K562 (cell line): ENCODE measurements at regions not wholly inside any gene's neighbourhood (a gene's known extent, or its start where the extent isn't known, plus 50 kb on each side); places are given as distances from the start of the nearest gene placed in this dataset.

ENCODE experiments used
- ATAC-seq: fragments of 200-7000 bp; cut with Tn5 transposase; 3 replicates; pipeline ENCODE4 v1.9.1; 2020; ENCODE audit warnings: moderate library complexity
- BruUV-seq: library from RNA; stranded (reverse); fragments of 400-500 nt; replicated peaks from 2 replicates; lab custom pipeline; 2021; lab: Mats Ljungman, UMichigan
- CTCF ChIA-PET: fragments of 300-600 bp; formaldehyde crosslinking; extraction: SDS; loops from one replicate; lab custom pipeline; 2021; ENCODE audit warnings: low intra/inter-chr PET ratio; lab: Yijun Ruan, JAX
- POLR2A ChIA-PET: fragments of 300-600, 350-650 bp; sonication (Branson Sonifier 250); formaldehyde crosslinking; extraction: SDS; loops from one replicate; lab custom pipeline; 2021; ENCODE audit warnings: antibody characterized with exemption, inconsistent platforms; lab: Yijun Ruan, JAX
- DNase-seq, 4 experiments: peaks; one replicate each; pipeline versions ENCODE4 v3.0.0 to v3.0.0-alpha.2; 2011 to 2018; ENCODE audit warnings: low spot score in 3 of 4, mixed read lengths in 3 of 4; ENCODE audit errors: extremely low read depth in 1 of 4
- FAIRE-seq: peaks from 2 replicates; lab custom pipeline; 2011; peaks lifted over from hg19 to GRCh38; lab: Jason Lieb, UNC
- H2AFZ ChIP-seq: 2 replicates; pipeline ENCODE4 v1.6.0; 2011; ENCODE audit warnings: low read depth, low read length, control low read depth, inconsistent platforms
- H3K27ac ChIP-seq: fragments of 200-600 bp; 3 replicates; pipeline ENCODE4 v1.8.0; 2011; ENCODE audit warnings: low read depth, mild to moderate bottlenecking, control low read depth, inconsistent platforms, low read length, moderate library complexity, mixed read lengths; ENCODE audit errors: extremely low read depth
- H3K27me3 ChIP-seq, 2 experiments: fragments of 300-600 bp in 1 of 2; 2 replicates in 1 of 2; 3 replicates in 1 of 2; pipeline versions ENCODE4 v1.6.0 to v1.8.0; 2011; ENCODE audit warnings: inconsistent platforms in 2 of 2, low read length in 2 of 2, mild to moderate bottlenecking in 1 of 2, mixed read lengths in 1 of 2, moderate library complexity in 1 of 2; ENCODE audit not compliant: control insufficient read depth in 2 of 2, insufficient read depth in 2 of 2
- H3K36me3 ChIP-seq: fragments of 300-600 bp; 3 replicates; pipeline ENCODE4 v1.8.0; 2011; ENCODE audit warnings: mild to moderate bottlenecking, low read length, inconsistent platforms; ENCODE audit not compliant: control insufficient read depth, insufficient read depth
- H3K4me1 ChIP-seq, 2 experiments: fragments of 200-600 bp in 1 of 2; replicated peaks in 1 of 2; 2 replicates in 1 of 2; 3 replicates in 1 of 2; pipeline versions ENCODE4 v1.5.1 to v1.8.0; 2011; ENCODE audit warnings: inconsistent platforms in 2 of 2, low read length in 2 of 2, mild to moderate bottlenecking in 1 of 2, mixed read lengths in 1 of 2, moderate library complexity in 1 of 2; ENCODE audit not compliant: control insufficient read depth in 2 of 2, insufficient read depth in 2 of 2
- H3K4me2 ChIP-seq: 2 replicates; pipeline ENCODE4 v1.6.1; 2011; ENCODE audit warnings: low read length, control low read depth, inconsistent platforms, mixed read lengths; ENCODE audit not compliant: insufficient read depth
- H3K4me3 ChIP-seq: fragments of 200-600 bp; sonication (generic), shearing (Covaris generic); 2 replicates; pipeline ENCODE4 v1.5.1; 2016; ENCODE audit warnings: control low read depth, inconsistent platforms
- H3K79me2 ChIP-seq: fragments of 200-600 bp; 3 replicates; pipeline ENCODE4 v1.8.0; 2011; ENCODE audit warnings: low read length, inconsistent platforms; ENCODE audit not compliant: control insufficient read depth, insufficient read depth
- H3K9ac ChIP-seq, 2 experiments: 2 replicates each; pipeline versions ENCODE4 v1.6.0 to v1.6.1; 2011; ENCODE audit warnings: low read depth in 2 of 2, low read length in 2 of 2, control low read depth in 1 of 2, inconsistent platforms in 1 of 2, mild to moderate bottlenecking in 1 of 2, mixed read lengths in 1 of 2; ENCODE audit not compliant: insufficient read depth in 1 of 2
- H3K9me1 ChIP-seq: one replicate; pipeline ENCODE4 v1.6.0; 2011; ENCODE audit warnings: inconsistent platforms, mild to moderate bottlenecking, low read length, moderate library complexity; ENCODE audit not compliant: control insufficient read depth, insufficient read depth
- H3K9me3 ChIP-seq: replicated peaks from 2 replicates; pipeline ENCODE4 v1.5.1; 2011; ENCODE audit warnings: low read depth, low read length, inconsistent platforms; ENCODE audit not compliant: control insufficient read depth, insufficient read depth
- H4K20me1 ChIP-seq: replicated peaks from 2 replicates; pipeline ENCODE4 v1.6.1; 2011; ENCODE audit warnings: low read length, inconsistent platforms, mixed read lengths; ENCODE audit not compliant: control insufficient read depth, insufficient read depth
- ATF4 ChIP-seq: fragments of 450-650 bp; formaldehyde crosslinking; IDR thresholded peaks from 2 replicates; pipeline ENCODE4 v1.4.0; 2022; ENCODE audit warnings: mild to moderate bottlenecking, moderate library complexity
- BCL6 ChIP-seq: fragments of 250-450 bp; sonication (Bioruptor Pico); IDR thresholded peaks from 2 replicates; pipeline ENCODE4 v1.4.0; 2020
- CBX3 ChIP-seq, 2 experiments: IDR thresholded peaks; 1 replicate in 1 of 2; 2 replicates in 1 of 2; pipeline ENCODE4 v1.6.1; 2012; ENCODE audit warnings: inconsistent platforms in 2 of 2, low read length in 2 of 2, borderline replicate concordance in 1 of 2, control low read depth in 1 of 2
- CCNT2 ChIP-seq: IDR thresholded peaks from 2 replicates; pipeline ENCODE4 v1.6.1; 2011; ENCODE audit warnings: borderline replicate concordance, low read depth, mild to moderate bottlenecking, moderate library complexity, mixed read lengths, low read length; ENCODE audit not compliant: insufficient read length; ENCODE audit errors: extremely low read depth
- DNMT1 ChIP-seq: fragments of 450-650 bp; IDR thresholded peaks from 2 replicates; pipeline ENCODE4 v1.6.1; 2016; ENCODE audit warnings: antibody characterized with exemption, mild to moderate bottlenecking
- HDAC1 ChIP-seq, 2 experiments: fragments of 450-650 bp; IDR thresholded peaks; 2 replicates each; pipeline ENCODE4 v1.6.1; 2016 to 2017; ENCODE audit warnings: inconsistent platforms in 1 of 2, mild to moderate bottlenecking in 1 of 2, moderate library complexity in 1 of 2
- HSF4 ChIP-seq: fragments of 250-450 bp; sonication (Bioruptor Pico); IDR thresholded peaks from 2 replicates; pipeline ENCODE4 v2.1.2; 2022; ENCODE audit warnings: mild to moderate bottlenecking, moderate library complexity, borderline replicate concordance
- KDM2B ChIP-seq: fragments of 250-450 bp; sonication (Bioruptor Pico); IDR thresholded peaks from 2 replicates; pipeline ENCODE4 v1.8.0; 2021; ENCODE audit warnings: mild to moderate bottlenecking, moderate library complexity
- MBD2 ChIP-seq: sonication (generic); IDR thresholded peaks from 2 replicates; pipeline ENCODE4 v1.6.1; 2016; ENCODE audit warnings: low read depth, borderline replicate concordance
- RBM25 ChIP-seq: fragments of 200-400 bp; formaldehyde crosslinking; IDR thresholded peaks from 2 replicates; pipeline ENCODE4 v1.6.1; 2018; ENCODE audit warnings: low read length, low read depth, moderate library complexity; ENCODE audit not compliant: severe bottlenecking
- RBM34 ChIP-seq: fragments of 200-400 bp; formaldehyde crosslinking; IDR thresholded peaks from 2 replicates; pipeline ENCODE4 v1.6.1; 2018; ENCODE audit warnings: low read length, borderline replicate concordance; ENCODE audit not compliant: insufficient read depth
- SP2 ChIP-seq: IDR thresholded peaks from 2 replicates; pipeline ENCODE4 v1.6.1; 2011; ENCODE audit warnings: mild to moderate bottlenecking, low read depth, low read length, moderate library complexity; ENCODE audit not compliant: poor library complexity, severe bottlenecking; ENCODE audit errors: extremely low read depth
- SRSF7 ChIP-seq: fragments of 200-400 bp; formaldehyde crosslinking; optimal IDR thresholded peaks from 2 replicates; pipeline ENCODE3; 2017; ENCODE audit warnings: mild to moderate bottlenecking, low read depth, low read length
- TFE3 ChIP-seq: fragments of 450-650 bp; formaldehyde crosslinking; IDR thresholded peaks from 2 replicates; pipeline ENCODE4 v1.4.0; 2020; ENCODE audit warnings: mild to moderate bottlenecking, mixed read lengths
- TGIF2 ChIP-seq: sonication (generic); formaldehyde crosslinking; IDR thresholded peaks from 2 replicates; pipeline ENCODE4 v1.8.1; 2022; ENCODE audit warnings: mild to moderate bottlenecking, missing genetic modification reagents, moderate library complexity
- WGBS: fragments of 100-300 bp; shearing (Covaris generic); methylation state at CpG from one replicate; pipeline ENCODE4 v1.1.6; 2016; ENCODE audit warnings: low coverage, mixed read lengths; ENCODE audit not compliant: insufficient coverage; ENCODE audit errors: missing lambda C conversion rate; 5-methylcytosine and 5-hydroxymethylcytosine counted together
- in situ Hi-C: fragments of 300-500 bp; cut with MboI; formaldehyde crosslinking; loops from 4 replicates; pipeline ENCODE4 v1.15.0; 2018; ENCODE audit warnings: inconsistent platforms, mixed read lengths
- intact Hi-C: fragments of 100-400 bp; cut with micrococcal nuclease; formaldehyde crosslinking; loops from 2 replicates; pipeline ENCODE4 v1.14.2; 2022

GRCh38 chr3:36317915-36318314 lies 62.4 kb upstream of the STAC start:
- POLR2A ChIA-PET = no interaction called here
- BruUV-seq = no TSS peak
- no peak overlapping the region for H3K4me3 ChIP-seq
- no peaks in the 10 kb centered on the region for H3K79me2 ChIP-seq
- H3K4me1 ChIP-seq = no peaks in the 10 kb centered on the region
- no peaks in the 10 kb centered on the region for H3K36me3 ChIP-seq
- no peaks in the 10 kb centered on the region for H3K27me3 ChIP-seq
- ATAC-seq = no peak
- intact Hi-C loops (no loop called here), in situ Hi-C loops (no loop called here)
- DNase-seq = no peak
- no peaks in the 10 kb centered on the region for H3K9me1 ChIP-seq
- no peaks in the 10 kb centered on the region for H4K20me1 ChIP-seq
- H2AFZ ChIP-seq = no peak overlapping the region
- no peak overlapping the region for H3K4me2 ChIP-seq
- FAIRE-seq = no peak
- 0% methylated on average over 3 of the region's 3 CpGs for WGBS
- no peaks in the 10 kb centered on the region for H3K9me3 ChIP-seq
- H3K9ac ChIP-seq = no peak overlapping the region
- CTCF ChIA-PET = no interaction called here
- no peak for TF ChIP-seq CCNT2
- no peak for TF ChIP-seq KDM2B (CRISPR knock-in tag)
- no peak for TF ChIP-seq TFE3 (CRISPR knock-in tag)
- no peak overlapping the region for H3K27ac ChIP-seq

GRCh38 chr3:36318621-36319200 lies 61.6 kb upstream of the STAC start:
- Histone ChIP-seq H3K79me2 (no peaks in the 10 kb centered on the region), H3K4me2 (no peak overlapping the region), H3K36me3 (no peaks in the 10 kb centered on the region), H3K9ac (no peak overlapping the region)
- CTCF ChIA-PET = no interaction called here
- ATAC-seq (no peak), FAIRE-seq (no peak)
- BruUV-seq = no TSS peak
- POLR2A ChIA-PET = no interaction called here
- TF ChIP-seq DNMT1 (no peak), CBX3 (IDR thresholded peaks at IDR 0.05; ENCODE audit: borderline replicate concordance in 1 of 2, low read length in 2 of 2) (no peak), RBM34 (no peak), SP2 (no peak), HDAC1 (IDR thresholded peaks at IDR 0.05) (no peak), HSF4 (no peak), MBD2 (no peak), BCL6 (CRISPR knock-in tag) (no peak), ATF4 (CRISPR knock-in tag) (no peak), SRSF7 (no peak), TGIF2 (CRISPR knock-in tag) (no peak), RBM25 (no peak)
- TF ChIP-seq, all 486 proteins: peak for 0
- H3K9me1 ChIP-seq = no peaks in the 10 kb centered on the region
- no peak overlapping the region for H3K27ac ChIP-seq
- no peaks in the 10 kb centered on the region for H3K9me3 ChIP-seq
- intact Hi-C loops (no loop called here), in situ Hi-C loops (no loop called here)
- H3K4me1 ChIP-seq = no peaks in the 10 kb centered on the region
- 1% methylated on average over 3 of the region's 3 CpGs for WGBS
- no peak overlapping the region for H2AFZ ChIP-seq
- H4K20me1 ChIP-seq = no peaks in the 10 kb centered on the region
- H3K4me3 ChIP-seq = no peak overlapping the region
- H3K27me3 ChIP-seq = no peaks in the 10 kb centered on the region
- no peak for DNase-seq
